Kidney epithelial cell (primary cell): ENCODE measurements at regions not wholly inside any gene's neighbourhood (a gene's known extent, or its start where the extent isn't known, plus 50 kb on each side); places are given as distances from the start of the nearest gene placed in this dataset.
A peak's percentile ranks its signal among the peaks of the same experiment; 100 is the strongest.

Experiments
- DNase-seq: peaks from one replicate; pipeline ENCODE4 v3.0.0-alpha.2; 2010; ENCODE audit warnings: low read depth
- H3K27me3 ChIP-seq: 2 replicates; pipeline ENCODE4 v1.6.0; 2011; ENCODE audit warnings: low read length; ENCODE audit not compliant: control insufficient read depth, insufficient read depth
- H3K36me3 ChIP-seq: 2 replicates; pipeline ENCODE4 v1.5.1; 2011; ENCODE audit warnings: low read length; ENCODE audit not compliant: control insufficient read depth, insufficient read depth
- H3K4me3 ChIP-seq: 2 replicates; pipeline ENCODE4 v1.5.1; 2011; ENCODE audit warnings: low read depth, mild to moderate bottlenecking, control low read depth, low read length
- TF ChIP-seq, protein P1 (sequence below): IDR thresholded peaks from 2 replicates; pipeline ENCODE4 v1.5.1; 2011; ENCODE audit warnings: mild to moderate bottlenecking, moderate library complexity, low read length, control low read depth, inconsistent platforms; ENCODE audit not compliant: insufficient read depth, poor library complexity, severe bottlenecking

DNA sequence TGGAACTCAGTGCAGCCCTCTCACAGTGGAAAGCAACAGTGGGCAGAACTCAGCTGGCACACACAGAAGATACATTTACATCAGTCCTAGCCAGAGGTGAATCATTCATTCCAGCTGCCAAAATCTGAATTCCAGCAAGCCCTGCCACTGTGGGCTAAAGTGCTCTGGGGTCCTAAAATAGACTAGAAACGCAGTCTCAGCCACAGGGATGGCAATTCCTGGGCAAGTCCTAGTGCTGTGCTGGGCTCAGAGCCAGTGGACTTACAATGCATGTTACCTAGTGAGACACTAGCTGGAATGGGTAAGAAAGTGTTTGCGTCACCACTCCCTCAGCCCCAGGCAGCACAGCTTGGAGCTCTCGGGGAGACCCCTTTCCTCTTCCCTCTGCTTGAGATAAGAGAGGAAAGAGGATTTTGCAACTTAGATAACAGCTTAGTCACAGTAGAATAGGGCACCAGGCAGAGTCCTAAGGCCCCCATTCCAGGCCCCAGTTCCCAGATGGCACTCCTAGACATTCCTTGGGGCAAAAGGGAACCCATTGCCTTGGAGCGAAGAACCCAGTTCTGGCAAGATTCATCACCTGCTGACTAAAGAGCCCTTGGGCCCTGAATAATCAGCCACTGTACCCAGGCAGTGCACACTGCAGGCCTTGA, 592.9 kb downstream of the FSCB start:
- no peak overlapping the region for H3K4me3 ChIP-seq
- TF ChIP-seq, protein P1, sequence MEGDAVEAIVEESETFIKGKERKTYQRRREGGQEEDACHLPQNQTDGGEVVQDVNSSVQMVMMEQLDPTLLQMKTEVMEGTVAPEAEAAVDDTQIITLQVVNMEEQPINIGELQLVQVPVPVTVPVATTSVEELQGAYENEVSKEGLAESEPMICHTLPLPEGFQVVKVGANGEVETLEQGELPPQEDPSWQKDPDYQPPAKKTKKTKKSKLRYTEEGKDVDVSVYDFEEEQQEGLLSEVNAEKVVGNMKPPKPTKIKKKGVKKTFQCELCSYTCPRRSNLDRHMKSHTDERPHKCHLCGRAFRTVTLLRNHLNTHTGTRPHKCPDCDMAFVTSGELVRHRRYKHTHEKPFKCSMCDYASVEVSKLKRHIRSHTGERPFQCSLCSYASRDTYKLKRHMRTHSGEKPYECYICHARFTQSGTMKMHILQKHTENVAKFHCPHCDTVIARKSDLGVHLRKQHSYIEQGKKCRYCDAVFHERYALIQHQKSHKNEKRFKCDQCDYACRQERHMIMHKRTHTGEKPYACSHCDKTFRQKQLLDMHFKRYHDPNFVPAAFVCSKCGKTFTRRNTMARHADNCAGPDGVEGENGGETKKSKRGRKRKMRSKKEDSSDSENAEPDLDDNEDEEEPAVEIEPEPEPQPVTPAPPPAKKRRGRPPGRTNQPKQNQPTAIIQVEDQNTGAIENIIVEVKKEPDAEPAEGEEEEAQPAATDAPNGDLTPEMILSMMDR: no peak
- no peaks in the 10 kb centered on the region for H3K27me3 ChIP-seq
- DNase-seq: no peak
- no peaks in the 10 kb centered on the region for H3K36me3 ChIP-seq

- TF ChIP-seq, protein P1: no peak
- Histone ChIP-seq H3K27me3 (no peaks in the 10 kb centered on the region), H3K36me3 (no peaks in the 10 kb centered on the region), H3K4me3 (no peak overlapping the region)
- DNase-seq: no peak
Observed at GRCh38 chr14:43903209-43903608, 603.9 kb downstream of the FSCB start.

- no peaks in the 10 kb centered on the region for H3K27me3 ChIP-seq
- no peak overlapping the region for H3K4me3 ChIP-seq
- no peak for DNase-seq
- TF ChIP-seq, protein P1: no peak
- H3K36me3 ChIP-seq: no peaks in the 10 kb centered on the region
Observed at GRCh38 chr14:43901911-43902673, 605.0 kb downstream of the FSCB start.

GRCh38 chr14:43900173-43900655, 606.9 kb downstream of the FSCB start:
- no peak for DNase-seq
- Histone ChIP-seq H3K4me3 (no peak overlapping the region), H3K36me3 (no peaks in the 10 kb centered on the region), H3K27me3 (no peaks in the 10 kb centered on the region)
- TF ChIP-seq, protein P1: no peak

DNA sequence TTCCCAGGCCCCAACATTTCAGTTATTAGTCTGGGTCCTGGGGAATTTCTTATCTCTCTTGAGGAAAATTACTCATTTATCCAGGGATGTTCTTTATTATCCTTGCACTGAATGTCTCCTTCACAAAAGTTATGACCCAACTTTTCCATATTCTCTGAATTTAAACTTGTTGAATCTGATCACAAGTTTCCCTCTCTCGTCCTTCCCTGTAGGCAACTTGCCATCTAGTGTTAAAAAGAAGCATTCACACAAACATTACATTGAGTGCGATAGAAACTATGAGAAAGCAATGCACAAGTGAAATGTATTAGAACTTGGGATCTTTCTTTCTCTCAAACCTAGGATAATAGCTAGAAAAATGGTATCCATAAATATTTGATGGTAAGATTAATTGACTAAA, 608.4 kb downstream of the FSCB start:
- H3K4me3 ChIP-seq: no peak overlapping the region
- TF ChIP-seq, protein P1: peak; percentile 15

More for the DNA sequence above, 608.4 kb downstream of the FSCB start:
- Histone ChIP-seq H3K36me3 (no peaks in the 10 kb centered on the region), H3K27me3 (no peaks in the 10 kb centered on the region)
- DNase-seq: no peak
